ENCODE measurements at regions not wholly inside any gene's neighbourhood (a gene's known extent, or its start where the extent isn't known, plus 50 kb on each side); places are given as distances from the start of the nearest gene placed in this dataset.
"Not testable (repeated sequence)": the region's sequence is repeated elsewhere in the genome, so short reads cannot be mapped to it uniquely, and the experiment has no call there.

DNA sequence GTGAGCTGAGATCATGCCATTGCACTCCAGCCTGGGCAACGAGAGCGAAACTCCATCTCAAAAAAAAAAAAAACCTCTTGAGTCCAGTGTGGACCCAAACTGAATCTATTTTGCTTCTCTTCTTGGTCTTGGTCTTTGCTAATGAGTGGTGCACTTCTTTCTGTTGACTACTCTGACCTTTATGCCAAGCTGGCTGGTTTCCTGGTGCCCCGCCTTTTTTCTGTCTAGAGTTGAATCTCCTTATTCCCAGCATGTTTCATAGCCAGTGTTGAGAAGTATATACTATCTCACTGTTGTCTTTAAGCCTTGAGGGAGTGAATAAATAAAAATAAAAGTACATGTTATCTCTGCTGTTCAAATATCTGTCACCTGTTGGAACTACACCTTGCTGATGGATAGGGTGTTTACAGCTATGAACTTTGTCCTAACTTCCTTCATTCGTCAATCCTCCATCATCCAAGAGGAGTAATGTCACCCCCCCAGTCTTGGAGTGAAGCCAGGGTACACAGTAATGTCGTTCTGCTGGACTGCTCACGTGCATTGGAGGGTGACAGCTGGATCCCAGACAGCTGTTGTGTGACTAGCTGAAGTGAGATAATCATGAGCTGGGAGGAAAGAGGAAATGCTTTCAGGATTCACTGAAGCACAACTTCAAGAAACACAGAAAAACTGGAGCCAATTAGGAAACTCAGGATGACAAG is 99.3 kb upstream of the PRKG2 start:
- DNase-seq: peak; percentile 27

DNA sequence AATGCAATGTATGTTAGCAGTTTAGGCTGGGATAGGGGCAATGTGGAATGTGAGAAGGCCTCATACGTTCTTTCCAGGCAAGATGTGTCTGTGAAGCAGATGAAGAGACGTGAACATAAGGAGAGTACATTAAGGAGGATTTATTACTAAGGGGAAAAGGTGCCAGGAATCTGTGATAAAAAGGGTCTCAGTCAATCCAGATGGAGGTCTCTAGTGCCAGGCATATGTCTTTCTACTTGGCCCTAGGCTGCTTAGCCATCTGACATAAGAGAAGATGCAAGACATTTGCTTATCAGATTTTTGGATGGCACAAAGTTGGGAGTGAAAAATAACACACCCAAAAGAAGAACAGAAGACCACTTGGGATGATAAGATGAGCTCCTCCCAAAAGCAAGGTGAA is 93.0 kb upstream of the PRKG2 start:
- DNase-seq: no peak

DNA sequence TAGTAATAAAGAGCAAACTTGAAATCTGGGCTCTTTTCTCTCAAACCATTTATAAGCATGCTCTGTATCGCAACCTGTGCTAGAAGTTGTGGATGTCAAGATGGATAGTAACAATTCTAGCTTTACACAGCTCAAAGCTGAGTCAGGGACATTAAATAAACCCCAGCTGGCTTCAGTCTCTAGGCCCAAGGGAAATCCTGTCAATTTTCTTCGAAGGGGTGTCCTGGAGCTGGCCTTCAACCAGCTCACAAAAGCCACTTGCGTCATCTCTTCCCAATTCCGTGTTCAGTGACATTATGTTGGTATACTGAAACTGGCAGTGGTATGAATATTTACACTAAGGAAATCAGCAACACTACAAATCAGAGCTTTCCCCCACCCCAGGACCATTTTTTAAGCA is 89.8 kb upstream of the PRKG2 start:
- no peak for DNase-seq

DNA sequence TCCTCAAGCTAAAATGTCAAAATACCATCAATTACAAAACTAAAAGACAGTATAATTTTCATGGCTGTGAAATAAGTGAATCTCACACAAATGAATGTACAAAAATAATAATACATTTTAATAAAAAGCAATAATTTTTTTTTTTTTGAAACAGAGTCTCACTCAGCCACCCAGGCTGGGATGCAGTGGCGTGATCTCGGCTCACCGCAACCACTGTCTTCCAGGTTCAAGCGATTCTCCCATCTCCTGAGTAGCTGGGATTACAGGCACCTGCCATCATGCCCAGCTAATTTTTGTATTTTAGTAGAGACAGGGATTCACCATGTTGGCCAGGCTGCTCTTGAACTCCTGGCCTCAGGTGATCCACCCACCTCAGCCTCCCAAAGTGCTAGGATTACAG is 85.3 kb upstream of the PRKG2 start:
- DNase-seq: not testable (repeated sequence)

DNA sequence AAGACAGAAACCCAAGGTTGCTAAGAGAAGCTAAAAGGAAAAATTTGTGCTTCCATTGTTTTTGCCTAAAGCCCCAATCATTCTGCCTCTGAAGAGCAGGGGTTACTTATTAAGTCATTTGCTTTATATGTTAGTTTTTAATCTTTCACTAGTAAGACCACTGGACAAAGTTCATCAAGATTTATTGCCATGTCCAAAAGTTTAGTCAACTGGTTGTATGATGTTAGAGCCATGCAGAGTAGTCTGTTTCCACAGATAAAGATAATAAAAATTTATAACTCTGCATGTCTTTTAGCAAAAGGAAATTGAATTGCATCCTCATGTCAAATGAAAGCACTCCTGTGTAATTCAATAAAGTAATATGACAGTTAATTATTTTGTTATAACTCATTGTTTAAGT is 75.8 kb upstream of the PRKG2 start:
- no peak for DNase-seq

DNA sequence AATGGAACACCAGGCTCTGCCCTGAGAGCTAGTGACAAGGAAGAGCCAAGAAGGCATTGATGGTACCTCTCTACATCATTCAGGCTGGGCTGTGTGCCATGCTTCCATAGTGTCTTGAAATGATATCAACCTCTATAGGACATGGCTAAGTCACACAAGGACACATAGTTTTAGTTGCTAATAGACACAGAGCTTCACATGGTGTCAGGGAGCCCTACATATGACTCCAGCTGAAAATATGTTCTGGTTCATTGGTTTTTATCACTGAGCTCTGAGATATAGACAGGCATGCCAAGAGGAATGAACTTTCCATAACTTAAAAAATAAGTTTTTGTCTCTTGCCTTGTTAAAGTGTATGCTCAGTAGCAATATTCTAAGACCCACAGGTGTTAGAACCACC is 72.1 kb upstream of the PRKG2 start:
- no peak for DNase-seq

DNA sequence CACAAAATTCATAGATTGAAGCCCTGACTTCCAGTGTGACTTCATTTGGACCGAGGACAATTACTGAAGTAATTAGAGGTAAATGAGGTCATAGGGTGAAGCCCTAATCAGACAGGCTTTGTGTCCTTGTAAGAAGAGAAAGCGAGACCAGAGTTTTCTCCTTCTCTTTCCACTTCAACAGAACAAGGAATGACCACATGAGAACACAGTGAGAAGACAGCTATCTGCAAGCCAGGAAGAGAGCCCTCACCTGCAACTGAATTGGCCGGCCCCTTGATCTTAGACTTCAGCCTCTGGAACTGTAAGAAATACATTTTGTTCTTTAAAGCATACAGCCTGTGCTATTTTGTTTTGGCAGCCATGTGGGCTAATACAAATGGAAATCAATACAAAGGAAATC is 67.1 kb upstream of the PRKG2 start:
- no peak for DNase-seq

DNA sequence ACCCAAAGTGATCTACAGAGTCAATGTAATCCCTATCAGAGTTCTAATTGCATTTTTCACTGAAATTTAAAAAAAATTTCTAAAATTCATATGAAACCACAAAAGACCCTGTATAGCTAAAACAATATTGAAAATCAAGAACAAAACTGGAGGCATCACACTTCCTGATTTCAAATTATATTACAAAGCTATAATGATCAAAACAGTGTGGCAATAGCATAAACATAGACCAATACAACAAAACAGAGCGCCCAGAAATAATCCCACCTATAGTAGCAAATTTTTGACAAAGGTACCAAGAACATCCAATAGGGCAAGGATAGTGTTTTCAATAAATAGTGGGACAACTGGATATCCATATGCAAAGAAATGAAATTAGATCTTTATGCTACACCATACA is 59.4 kb upstream of the PRKG2 start:
- no peak for DNase-seq

DNA sequence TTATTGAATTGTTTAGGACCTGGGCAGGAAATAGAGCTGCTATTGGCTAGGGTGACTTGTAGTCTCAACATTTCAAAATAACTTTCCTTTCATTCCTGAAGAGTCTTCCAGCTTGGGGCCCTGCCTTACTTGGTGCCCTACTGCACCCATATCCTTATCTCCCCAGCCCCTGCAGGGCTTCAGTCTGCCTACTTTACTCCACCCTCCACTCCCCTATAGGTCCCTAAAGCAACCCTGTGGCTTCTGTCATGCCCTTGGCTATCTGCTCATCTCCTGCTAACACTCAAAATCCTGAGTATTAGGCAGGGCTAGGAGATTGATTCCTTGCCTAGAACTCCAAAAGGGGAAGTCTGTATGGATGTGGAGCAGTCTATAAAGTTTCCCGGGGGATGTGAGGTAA is 57.6 kb upstream of the PRKG2 start:
- no peak for DNase-seq

Measured in NCI-H2081 treated with DMSO at 0.1 percent for 48 hours (cell line).